ENCODE measurements at regions not wholly inside any gene's neighbourhood (a gene's known extent, or its start where the extent isn't known, plus 50 kb on each side); places are given as distances from the start of the nearest gene placed in this dataset.

GRCh38 chr10:46218921-46219320, 67.9 kb upstream of the ANTXRL start (continued):
- TF ChIP-seq CHD7 (IDR thresholded peaks at IDR 0.05; ENCODE audit: insufficient replicate concordance, low read length), result no peak
- TF ChIP-seq KDM5A (IDR thresholded peaks at IDR 0.05; ENCODE audit: low read length), result no peak
- TF ChIP-seq CEBPB (IDR thresholded peaks at IDR 0.05; ENCODE audit: low read depth, low read length), result no peak
- no peak for TF ChIP-seq ASH2L (IDR thresholded peaks at IDR 0.05; ENCODE audit: low read length)
- TF ChIP-seq CHD2 (IDR thresholded peaks at IDR 0.05; ENCODE audit: low read length), result no peak
- TF ChIP-seq E2F6 (IDR thresholded peaks at IDR 0.05), result no peak
